GM12878 (cell line): ENCODE measurements at regions not wholly inside any gene's neighbourhood (a gene's known extent, or its start where the extent isn't known, plus 50 kb on each side); places are given as distances from the start of the nearest gene placed in this dataset.
A peak's percentile ranks its signal among the peaks of the same experiment; 100 is the strongest.

Experiments used
- BACH1 ChIP-seq: fragments of 450-650 bp; IDR thresholded peaks from 2 replicates; pipeline ENCODE4 v1.6.1; 2017; ENCODE audit warnings: mild to moderate bottlenecking, borderline replicate concordance
- BCL11A ChIP-seq: IDR thresholded peaks from 2 replicates; pipeline ENCODE4 v1.6.1; 2011; ENCODE audit warnings: low read depth, low read length
- BCL3 ChIP-seq: IDR thresholded peaks from 2 replicates; pipeline ENCODE4 v1.6.1; 2011; ENCODE audit warnings: borderline replicate concordance, low read depth, mild to moderate bottlenecking, moderate library complexity, low read length; ENCODE audit not compliant: insufficient read depth, poor library complexity, severe bottlenecking
- CBFB ChIP-seq: IDR thresholded peaks from 2 replicates; pipeline ENCODE4 v1.6.1; 2016; ENCODE audit warnings: antibody characterized with exemption, low read depth
- CEBPB ChIP-seq, 2 experiments: fragments of 150-350 bp in 1 of 2; IDR thresholded peaks; 2 replicates each; pipeline ENCODE4 v1.6.1; 2012 to 2014; ENCODE audit warnings: low read depth in 2 of 2, low read length in 2 of 2, borderline replicate concordance in 1 of 2, inconsistent platforms in 1 of 2
- CREB1 ChIP-seq: IDR thresholded peaks from 2 replicates; pipeline ENCODE4 v1.6.1; 2012; ENCODE audit warnings: low read depth, mild to moderate bottlenecking, inconsistent platforms
- EP300 ChIP-seq, 2 experiments: fragments of 150-350 bp in 1 of 2; IDR thresholded peaks; 2 replicates each; pipeline ENCODE4 v1.6.1; 2011 to 2012; ENCODE audit warnings: low read depth in 2 of 2, low read length in 2 of 2, borderline replicate concordance in 1 of 2, improper control_type of control experiment in 1 of 2, inconsistent platforms in 1 of 2; ENCODE audit not compliant: control insufficient read depth in 1 of 2
- IKZF2 ChIP-seq, 2 experiments: fragments of 450-650 bp; IDR thresholded peaks; 2 replicates each; pipeline ENCODE4 v1.6.1; 2017; ENCODE audit warnings: mild to moderate bottlenecking in 2 of 2, moderate library complexity in 2 of 2
- IRF4 ChIP-seq: IDR thresholded peaks from 2 replicates; pipeline ENCODE4 v1.6.1; 2011; ENCODE audit warnings: low read depth, low read length
- KLF5 ChIP-seq: fragments of 450-650 bp; IDR thresholded peaks from 2 replicates; pipeline ENCODE4 v1.6.1; 2014; ENCODE audit warnings: mild to moderate bottlenecking; ENCODE audit not compliant: partially characterized antibody
- MYB ChIP-seq: fragments of 150-350 bp; IDR thresholded peaks from 2 replicates; pipeline ENCODE4 v1.6.1; 2014; ENCODE audit warnings: mild to moderate bottlenecking, low read depth, low read length, borderline replicate concordance
- NFYA ChIP-seq: IDR thresholded peaks from 2 replicates; pipeline ENCODE4 v1.6.1; 2011; ENCODE audit warnings: low read depth, mild to moderate bottlenecking, low read length, improper control_type of control experiment, borderline replicate concordance
- PAX8 ChIP-seq: fragments of 450-650 bp; IDR thresholded peaks from 2 replicates; pipeline ENCODE4 v1.6.1; 2017; ENCODE audit warnings: mild to moderate bottlenecking, moderate library complexity
- PBX3 ChIP-seq: IDR thresholded peaks from 2 replicates; pipeline ENCODE4 v1.6.1; 2011; ENCODE audit warnings: mild to moderate bottlenecking, low read depth, low read length, moderate library complexity; ENCODE audit not compliant: insufficient replicate concordance
- PKNOX1 ChIP-seq: fragments of 450-650 bp; IDR thresholded peaks from 2 replicates; pipeline ENCODE4 v1.6.1; 2016; ENCODE audit warnings: mild to moderate bottlenecking
- SUPT20H ChIP-seq: IDR thresholded peaks from 2 replicates; pipeline ENCODE4 v1.6.1; 2011; ENCODE audit warnings: low read depth, mild to moderate bottlenecking, low read length, moderate library complexity, borderline replicate concordance; ENCODE audit not compliant: control insufficient read depth
- TCF12 ChIP-seq: IDR thresholded peaks from 2 replicates; pipeline ENCODE4 v1.6.1; 2011; ENCODE audit warnings: low read depth, mild to moderate bottlenecking, low read length
- TCF3 ChIP-seq: IDR thresholded peaks from 2 replicates; pipeline ENCODE4 v1.6.1; 2012; ENCODE audit warnings: low read depth, mild to moderate bottlenecking, low read length, borderline replicate concordance; ENCODE audit not compliant: insufficient read depth
- ZBTB11 ChIP-seq: fragments of 450-650 bp; formaldehyde crosslinking; IDR thresholded peaks from 2 replicates; pipeline ENCODE4 v1.5.0; 2022; ENCODE audit warnings: mild to moderate bottlenecking, missing genetic modification characterization
- ZNF207 ChIP-seq: fragments of 450-650 bp; IDR thresholded peaks from 2 replicates; pipeline ENCODE4 v1.6.1; 2014; ENCODE audit warnings: antibody characterized with exemption, mild to moderate bottlenecking, borderline replicate concordance
- ZNF24 ChIP-seq: fragments of 450-650 bp; IDR thresholded peaks from 2 replicates; pipeline ENCODE4 v1.6.1; 2017; ENCODE audit warnings: antibody characterized with exemption, mild to moderate bottlenecking
- ZNF384 ChIP-seq: IDR thresholded peaks from 2 replicates; pipeline ENCODE4 v1.6.1; 2012; ENCODE audit warnings: low read depth, mild to moderate bottlenecking, low read length, improper control_type of control experiment, borderline replicate concordance
- TF ChIP-seq, protein P1 (sequence below): IDR thresholded peaks from 2 replicates; pipeline ENCODE4 v1.6.1; 2011; ENCODE audit warnings: low read depth, low read length, improper control_type of control experiment, borderline replicate concordance

- TF ChIP-seq PBX3 (peak; percentile 84), TCF3 (no peak), PKNOX1 (peak; percentile 96), ZNF24 (peak; percentile 58), IKZF2 (IDR thresholded peaks at IDR 0.05) (peak in 1 of 2 experiments; percentile 40; a peak in 1 of 4 replicates), NFYA (no peak), ZNF384 (peak; percentile 86), BCL11A (peak; percentile 71), MYB (no peak), PAX8 (no peak), SUPT20H (no peak), ZBTB11 (CRISPR knock-in tag) (no peak), ZNF207 (no peak), CREB1 (peak; percentile 72), BACH1 (0 out of 2 replicates have a peak, but pooled peaks have one; percentile 28), TCF12 (0 out of 2 replicates have a peak, but pooled peaks have one; percentile 48), EP300 (IDR thresholded peaks at IDR 0.05; ENCODE audit: borderline replicate concordance in 1 of 2, control insufficient read depth in 1 of 2, low read depth in 2 of 2, low read length in 2 of 2) (peak; percentile 38 to 72; a peak in 1 of 4 replicates), CEBPB (IDR thresholded peaks at IDR 0.05; ENCODE audit: borderline replicate concordance in 1 of 2, low read depth in 2 of 2, low read length in 2 of 2) (no peak), IRF4 (peak; percentile 53; the same call in 1 of the 2 replicates), BCL3 (no peak), KLF5 (no peak), CBFB (peak; percentile 68)
- TF ChIP-seq, protein P1, sequence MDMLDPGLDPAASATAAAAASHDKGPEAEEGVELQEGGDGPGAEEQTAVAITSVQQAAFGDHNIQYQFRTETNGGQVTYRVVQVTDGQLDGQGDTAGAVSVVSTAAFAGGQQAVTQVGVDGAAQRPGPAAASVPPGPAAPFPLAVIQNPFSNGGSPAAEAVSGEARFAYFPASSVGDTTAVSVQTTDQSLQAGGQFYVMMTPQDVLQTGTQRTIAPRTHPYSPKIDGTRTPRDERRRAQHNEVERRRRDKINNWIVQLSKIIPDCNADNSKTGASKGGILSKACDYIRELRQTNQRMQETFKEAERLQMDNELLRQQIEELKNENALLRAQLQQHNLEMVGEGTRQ, result no peak
- TF ChIP-seq, all 136 proteins: peak for 26
These were observed 76.2 kb upstream of the CHD1 start (continued) for GRCh38 chr5:99004960-99005359.
